GM12872 (cell line): ENCODE measurements at regions not wholly inside any gene's neighbourhood (a gene's known extent, or its start where the extent isn't known, plus 50 kb on each side); places are given as distances from the start of the nearest gene placed in this dataset.

Experiments
- TF ChIP-seq, protein P1 (sequence below): IDR thresholded peaks from 3 replicates; pipeline ENCODE4 v1.5.1; 2011; ENCODE audit warnings: low read depth, mild to moderate bottlenecking, low read length, moderate library complexity; ENCODE audit not compliant: insufficient read depth

DNA sequence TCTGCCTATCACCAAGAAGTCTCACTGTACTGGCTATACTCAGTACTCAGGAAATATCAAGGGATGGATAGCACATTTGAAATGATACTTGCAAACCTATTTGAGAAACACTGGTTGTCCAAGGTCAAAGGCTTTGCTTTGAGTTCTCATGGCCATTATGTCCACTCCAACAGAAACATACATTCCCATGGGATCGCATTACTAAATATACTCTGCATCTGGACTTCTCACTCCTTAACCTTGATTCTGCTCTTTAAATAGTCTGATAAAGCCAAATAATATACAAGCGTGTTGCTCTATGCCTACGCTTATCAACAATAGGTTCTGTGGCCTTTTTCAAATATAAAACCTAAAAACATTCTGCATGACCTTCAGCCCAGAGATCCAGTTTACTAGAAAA, 1054.8 kb downstream of the MRPL39 start:
- TF ChIP-seq, protein P1, sequence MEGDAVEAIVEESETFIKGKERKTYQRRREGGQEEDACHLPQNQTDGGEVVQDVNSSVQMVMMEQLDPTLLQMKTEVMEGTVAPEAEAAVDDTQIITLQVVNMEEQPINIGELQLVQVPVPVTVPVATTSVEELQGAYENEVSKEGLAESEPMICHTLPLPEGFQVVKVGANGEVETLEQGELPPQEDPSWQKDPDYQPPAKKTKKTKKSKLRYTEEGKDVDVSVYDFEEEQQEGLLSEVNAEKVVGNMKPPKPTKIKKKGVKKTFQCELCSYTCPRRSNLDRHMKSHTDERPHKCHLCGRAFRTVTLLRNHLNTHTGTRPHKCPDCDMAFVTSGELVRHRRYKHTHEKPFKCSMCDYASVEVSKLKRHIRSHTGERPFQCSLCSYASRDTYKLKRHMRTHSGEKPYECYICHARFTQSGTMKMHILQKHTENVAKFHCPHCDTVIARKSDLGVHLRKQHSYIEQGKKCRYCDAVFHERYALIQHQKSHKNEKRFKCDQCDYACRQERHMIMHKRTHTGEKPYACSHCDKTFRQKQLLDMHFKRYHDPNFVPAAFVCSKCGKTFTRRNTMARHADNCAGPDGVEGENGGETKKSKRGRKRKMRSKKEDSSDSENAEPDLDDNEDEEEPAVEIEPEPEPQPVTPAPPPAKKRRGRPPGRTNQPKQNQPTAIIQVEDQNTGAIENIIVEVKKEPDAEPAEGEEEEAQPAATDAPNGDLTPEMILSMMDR = no peak

DNA sequence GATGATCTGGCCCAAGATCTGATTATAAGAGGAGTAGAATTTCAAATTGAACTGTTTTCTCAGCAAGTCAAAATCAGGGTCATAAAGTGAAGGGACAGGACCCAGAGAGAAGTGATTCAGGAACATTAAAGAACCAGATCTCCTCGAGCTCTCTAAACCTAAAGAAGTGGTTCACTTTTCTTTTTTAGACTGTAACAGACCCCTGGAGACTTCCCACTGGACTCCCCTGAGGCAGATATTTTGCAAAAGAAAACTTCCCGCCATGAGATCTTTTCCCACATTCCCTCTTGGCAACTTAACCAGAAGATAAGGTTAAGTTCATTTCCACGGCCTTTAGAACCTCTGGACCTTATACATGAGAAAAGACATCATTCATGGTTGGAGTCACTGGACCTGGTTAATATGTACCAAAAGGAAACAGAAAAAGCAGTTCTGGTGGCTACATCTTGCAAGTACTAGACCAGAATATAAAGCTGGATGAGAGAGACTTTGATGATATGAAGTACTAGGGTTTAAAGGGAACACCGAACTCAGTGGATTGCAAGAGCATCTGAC, 1061.4 kb downstream of the MRPL39 start:
- TF ChIP-seq, protein P1 = no peak

DNA sequence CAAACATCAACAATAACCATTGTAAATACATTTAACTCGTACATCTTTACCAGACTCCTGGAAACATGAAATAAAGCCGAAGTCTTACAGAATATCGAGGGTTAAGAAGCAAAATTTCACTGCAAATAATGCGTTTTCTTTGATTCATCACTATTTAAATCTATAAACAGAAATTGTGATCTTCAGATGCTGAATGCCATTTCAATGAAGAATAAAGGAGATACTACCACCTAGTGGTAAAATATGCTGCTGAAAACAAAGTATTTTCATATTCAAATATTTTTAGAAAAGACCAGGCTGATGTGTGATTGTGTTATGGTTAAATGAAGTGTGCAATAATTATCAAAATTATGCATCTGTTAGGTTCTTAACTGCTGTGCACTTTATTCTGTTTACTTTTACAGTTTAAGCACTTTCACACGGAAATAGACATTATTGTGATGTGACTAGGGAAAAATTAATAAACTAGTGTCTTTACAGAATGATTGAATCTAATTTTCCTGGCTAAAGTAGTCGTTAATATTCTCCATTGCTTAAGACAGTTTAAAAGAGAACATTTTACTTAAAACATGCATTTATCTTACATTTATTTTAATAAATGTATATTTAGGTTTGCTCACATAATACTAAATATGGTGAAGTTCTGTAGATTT, 1093.1 kb downstream of the MRPL39 start:
- TF ChIP-seq, protein P1 = peak; percentile 41; the same call in 2 of the 3 replicates

DNA sequence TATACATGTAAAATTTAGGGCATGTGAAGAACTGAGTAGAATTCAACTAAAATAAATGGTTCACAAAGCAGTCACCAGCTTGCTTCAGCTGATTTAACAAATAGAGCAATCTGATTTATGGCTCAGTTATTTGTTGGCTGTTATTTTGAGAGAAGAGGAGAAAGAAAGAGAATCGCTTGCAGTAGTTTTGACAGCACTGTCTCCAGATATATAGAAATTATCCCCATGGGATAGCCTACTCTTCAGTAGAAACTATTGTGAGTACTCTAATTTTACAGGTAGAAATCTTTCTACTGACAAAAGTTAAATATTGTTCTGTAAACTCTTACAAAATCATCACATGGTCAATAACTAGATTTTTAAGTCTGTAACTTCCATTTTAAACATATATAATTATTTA, 1098.2 kb downstream of the MRPL39 start:
- TF ChIP-seq, protein P1 = no peak

DNA sequence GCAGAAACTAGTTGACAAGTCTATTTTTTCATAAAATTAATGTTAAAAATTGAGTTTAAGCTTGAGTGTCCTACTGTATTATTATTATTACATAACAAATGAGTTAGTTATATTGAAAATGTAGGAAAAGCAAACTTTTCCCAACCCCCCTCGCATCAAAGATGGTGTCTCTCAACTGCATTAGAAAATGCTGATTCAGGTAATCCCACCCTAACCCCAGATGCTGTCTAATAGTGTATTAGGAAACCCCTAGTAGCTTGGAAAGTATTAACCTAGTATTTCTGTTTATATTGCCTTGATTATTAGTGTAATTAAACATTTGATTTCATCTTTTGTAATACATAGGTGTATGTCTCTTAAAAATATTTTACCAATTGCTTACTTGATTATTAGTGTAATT, 1120.3 kb downstream of the MRPL39 start:
- TF ChIP-seq, protein P1 = no peak

DNA sequence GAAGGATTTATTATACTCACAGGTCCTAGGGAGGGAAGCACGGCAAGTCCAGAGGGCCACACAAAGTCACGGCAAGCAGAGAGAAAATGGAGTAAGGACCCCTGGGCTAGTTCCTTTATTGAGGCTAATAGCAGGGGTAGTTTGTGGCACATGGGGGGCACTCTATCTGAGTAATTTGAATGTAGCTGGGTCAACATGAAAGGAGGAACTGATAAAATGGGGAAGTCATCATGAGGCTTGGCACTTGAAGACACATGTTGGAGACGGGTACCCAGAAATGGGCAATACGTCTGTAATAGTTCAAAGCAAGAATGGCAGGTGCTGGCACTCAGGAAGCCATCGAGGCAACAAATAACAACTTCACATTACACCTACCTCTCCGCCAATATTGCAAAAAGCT, 1136.4 kb downstream of the MRPL39 start:
- TF ChIP-seq, protein P1 = no peak

DNA sequence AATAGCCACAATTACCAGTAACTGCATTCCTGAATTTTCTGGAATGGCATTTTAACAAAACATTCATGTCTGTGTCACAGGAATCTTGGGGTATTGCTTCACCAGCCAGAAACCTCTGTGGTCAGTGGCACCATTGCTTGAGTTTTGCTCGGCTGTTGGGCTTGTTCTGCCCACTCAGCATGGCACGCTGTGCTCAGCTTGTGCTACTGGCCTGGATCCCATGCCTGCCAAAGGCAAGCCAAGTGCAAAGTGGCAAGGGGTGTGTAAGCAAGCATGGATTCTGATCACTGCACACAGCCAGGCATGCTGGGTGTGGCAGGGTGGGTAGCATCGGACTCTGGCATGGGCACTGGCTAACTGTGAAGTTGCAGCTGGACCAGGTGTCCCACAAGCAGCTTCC, 1150.9 kb downstream of the MRPL39 start:
- TF ChIP-seq, protein P1 = no peak
